GM12878 (cell line): ENCODE measurements at regions not wholly inside any gene's neighbourhood (a gene's known extent, or its start where the extent isn't known, plus 50 kb on each side); places are given as distances from the start of the nearest gene placed in this dataset.

ENCODE experiments used
- ATAC-seq: fragments of 200-7000 bp; cut with Tn5 transposase; 3 replicates; pipeline ENCODE4 v1.9.1; 2020; ENCODE audit warnings: mild to moderate bottlenecking, moderate library complexity
- BruUV-seq: library from RNA; stranded (reverse); fragments of 400-500 nt; replicated peaks from 2 replicates; lab custom pipeline; 2021; lab: Mats Ljungman, UMichigan
- CTCF ChIA-PET: fragments of 300-600 bp; sonication (Branson Sonifier 250); formaldehyde crosslinking; extraction: SDS; loops from one replicate; lab custom pipeline; 2021; ENCODE audit warnings: inconsistent platforms; lab: Yijun Ruan, JAX
- POLR2A ChIA-PET: fragments of 350-600 bp; formaldehyde crosslinking; extraction: SDS; loops from one replicate; lab custom pipeline; 2021; ENCODE audit warnings: inconsistent platforms; lab: Charles Lee
- RAD21 ChIA-PET: fragments of 300-600 bp; sonication (Branson Sonifier 250); formaldehyde crosslinking; loops from one replicate; lab custom pipeline; 2023; ENCODE audit warnings: antibody characterized with exemption; ENCODE audit not compliant: unreplicated experiment; lab: Charles Lee
- SMC1A ChIA-PET: fragments of 300-600 bp; sonication (Branson Sonifier 250); formaldehyde crosslinking; loops from one replicate; lab custom pipeline; 2023; ENCODE audit not compliant: unreplicated experiment, uncharacterized antibody; lab: Charles Lee
- DNase-seq: peaks from one replicate; pipeline ENCODE4 v3.0.0-alpha.2; 2011; ENCODE audit warnings: low read depth, low spot score
- FAIRE-seq: peaks from 3 replicates; lab custom pipeline; 2011; peaks lifted over from hg19 to GRCh38; lab: Jason Lieb, UNC
- H2AFZ ChIP-seq: 2 replicates; pipeline ENCODE4 v1.6.0; 2011; ENCODE audit warnings: low read depth, low read length, control low read depth; ENCODE audit not compliant: control insufficient read depth
- H3K27ac ChIP-seq: 2 replicates; pipeline ENCODE4 v1.5.1; 2011; ENCODE audit warnings: control low read depth; ENCODE audit not compliant: control insufficient read depth, insufficient read depth
- H3K27me3 ChIP-seq, 2 experiments: replicated peaks in 1 of 2; 2 replicates each; pipeline versions ENCODE4 v1.6.0 to v1.6.1; 2011; ENCODE audit warnings: low read length in 1 of 2; ENCODE audit not compliant: control insufficient read depth in 2 of 2, insufficient read depth in 2 of 2
- H3K36me3 ChIP-seq, 2 experiments: 2 replicates each; pipeline ENCODE4 v1.5.1; 2011; ENCODE audit warnings: low read length in 1 of 2; ENCODE audit not compliant: control insufficient read depth in 2 of 2, insufficient read depth in 2 of 2
- H3K4me1 ChIP-seq: 2 replicates; pipeline ENCODE4 v1.6.1; 2011; ENCODE audit warnings: mild to moderate bottlenecking, low read length, moderate library complexity, mixed read lengths; ENCODE audit not compliant: control insufficient read depth, insufficient read depth
- H3K4me2 ChIP-seq: 2 replicates; pipeline ENCODE4 v1.6.0; 2011; ENCODE audit warnings: control low read depth; ENCODE audit not compliant: control insufficient read depth, insufficient read depth
- H3K4me3 ChIP-seq: fragments of 200-600 bp; sonication (generic); 2 replicates; pipeline ENCODE4 v1.5.1; 2016
- H3K79me2 ChIP-seq: 2 replicates; pipeline ENCODE4 v1.6.0; 2011; ENCODE audit warnings: low read length; ENCODE audit not compliant: control insufficient read depth, insufficient read depth
- H3K9ac ChIP-seq: 2 replicates; pipeline ENCODE4 v1.8.0; 2011; ENCODE audit warnings: low read length, control low read depth, mixed read lengths; ENCODE audit not compliant: control insufficient read depth, insufficient read depth
- H3K9me3 ChIP-seq: replicated peaks from 3 replicates; pipeline ENCODE4 v1.5.1; 2011; ENCODE audit warnings: mild to moderate bottlenecking, low read length; ENCODE audit not compliant: control insufficient read depth, insufficient read depth
- H4K20me1 ChIP-seq: 2 replicates; pipeline ENCODE4 v1.6.0; 2011; ENCODE audit not compliant: control insufficient read depth, insufficient read depth
- CREM ChIP-seq: IDR thresholded peaks from 2 replicates; pipeline ENCODE4 v1.6.1; 2014; ENCODE audit warnings: antibody characterized with exemption, low read depth
- E4F1 ChIP-seq: fragments of 450-650 bp; IDR thresholded peaks from 2 replicates; pipeline ENCODE4 v1.6.1; 2018; ENCODE audit warnings: borderline replicate concordance, mild to moderate bottlenecking; ENCODE audit not compliant: partially characterized antibody
- JUND ChIP-seq: IDR thresholded peaks from 2 replicates; pipeline ENCODE4 v1.6.1; 2012; ENCODE audit warnings: low read depth, mild to moderate bottlenecking, low read length, improper control_type of control experiment, moderate library complexity
- NR2F1 ChIP-seq: fragments of 450-650 bp; conservative IDR thresholded peaks from 2 replicates; pipeline ENCODE4 v1.6.1; 2017; ENCODE audit warnings: mild to moderate bottlenecking
- TCF7 ChIP-seq: IDR thresholded peaks from 2 replicates; pipeline ENCODE4 v1.6.1; 2014; ENCODE audit warnings: antibody characterized with exemption, borderline replicate concordance
- ZNF217 ChIP-seq: fragments of 450-650 bp; IDR thresholded peaks from 2 replicates; pipeline ENCODE4 v1.6.1; 2017; ENCODE audit warnings: antibody characterized with exemption, mild to moderate bottlenecking
- WGBS: methylation state at CpG from one replicate; pipeline ENCODE4 v1.1.6; 2016; ENCODE audit warnings: low lambda C conversion rate; ENCODE audit not compliant: insufficient replicate concordance, insufficient coverage; ENCODE audit errors: missing lambda C conversion rate; 5-methylcytosine and 5-hydroxymethylcytosine counted together
- in situ Hi-C: fragments of 300-500 bp; cut with MboI; formaldehyde crosslinking; loops from 9 replicates; pipeline ENCODE4 v1.14.3; 2018; ENCODE audit warnings: mixed read lengths
- intact Hi-C: fragments of 100-400 bp; cut with micrococcal nuclease; formaldehyde crosslinking; loops from one replicate; pipeline ENCODE4 v1.14.2; 2022; ENCODE audit not compliant: unreplicated experiment

DNA sequence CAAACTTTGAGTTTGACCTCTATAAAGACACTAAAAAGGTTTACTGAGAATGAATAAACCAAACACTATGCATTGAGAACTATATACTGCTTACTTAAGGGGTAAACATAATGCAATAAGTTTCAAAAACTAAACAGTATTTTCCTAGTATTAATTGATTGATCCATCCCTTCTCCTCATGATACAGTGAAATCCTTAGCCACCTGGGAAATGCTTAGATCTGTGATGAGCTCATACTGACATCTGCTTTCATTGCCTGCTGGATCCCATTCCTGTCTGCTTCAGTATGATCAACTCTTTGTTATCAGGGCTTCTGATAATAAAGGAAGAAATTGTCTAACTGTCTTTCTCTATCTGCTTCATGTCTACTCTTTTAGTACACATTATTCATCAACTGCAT lies 74.9 kb upstream of the UBE2E3 start (continued):
- TF ChIP-seq E4F1 = no peak
- no peak for TF ChIP-seq TCF7
- no peak for TF ChIP-seq ZNF217
- TF ChIP-seq JUND = no peak
- TF ChIP-seq CREM = no peak

DNA sequence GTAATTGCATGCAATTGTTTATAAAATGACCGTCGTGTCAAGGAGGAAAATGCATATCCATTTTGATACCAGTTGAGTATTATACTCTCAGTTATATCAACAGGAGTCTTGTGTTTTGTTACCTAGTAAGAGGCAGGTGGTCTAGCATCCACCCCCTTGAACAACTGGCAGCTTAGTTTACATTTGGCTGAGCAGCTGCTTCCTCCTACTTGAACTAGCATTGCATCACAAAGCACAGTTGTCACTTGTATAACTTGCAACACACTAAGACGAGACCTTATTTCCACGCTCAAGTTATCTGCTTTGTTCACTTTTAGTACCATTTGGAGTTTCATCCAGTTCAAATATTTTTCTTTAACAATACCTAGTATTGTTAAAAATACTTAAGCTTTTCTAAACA lies 75.4 kb upstream of the UBE2E3 start:
- no peaks in the 10 kb centered on the region for H3K79me2 ChIP-seq
- no peak overlapping the region for H3K4me2 ChIP-seq
- H3K36me3 ChIP-seq = no peaks in the 10 kb centered on the region
- FAIRE-seq = no peak
- no peaks in the 10 kb centered on the region; a peak in 1 of 4 replicates for H3K27me3 ChIP-seq
- intact Hi-C loops (no loop called here), in situ Hi-C loops (no loop called here)
- no TSS peak for BruUV-seq
- H3K27ac ChIP-seq = no peak overlapping the region
- ChIA-PET SMC1A (interaction anchor here (1.0 kb wide), 1 partner anchor 8 kb away, joined by 3 read pairs; no protein-coding TSS in a partner anchor), RAD21 (no interaction called here), POLR2A (no interaction called here), CTCF (no interaction called here)
- ATAC-seq = no peak
- TF ChIP-seq NR2F1 = no peak
- no peak overlapping the region for H3K4me3 ChIP-seq
- WGBS = 34% methylated on average over 4 of the region's 4 CpGs
- no peak for DNase-seq
- no peak overlapping the region for H3K9ac ChIP-seq
- H2AFZ ChIP-seq = no peak overlapping the region
- no peaks in the 10 kb centered on the region for H3K9me3 ChIP-seq
- H4K20me1 ChIP-seq = no peaks in the 10 kb centered on the region
- H3K4me1 ChIP-seq = no peaks in the 10 kb centered on the region
